Ovary (tissue), 3 donors: ENCODE measurements at regions not wholly inside any gene's neighbourhood (a gene's known extent, or its start where the extent isn't known, plus 50 kb on each side); places are given as distances from the start of the nearest gene placed in this dataset.

Source experiments
- EP300 ChIP-seq: sonication (generic); formaldehyde crosslinking; IDR thresholded peaks from one replicate; pipeline ENCODE4 v1.6.1; 2017; ENCODE audit warnings: antibody characterized with exemption
- POLR2A ChIP-seq: fragments of 450-650 bp; IDR thresholded peaks from one replicate; pipeline ENCODE4 v1.6.1; 2017; ENCODE audit warnings: antibody characterized with exemption, mild to moderate bottlenecking, moderate library complexity
- TF ChIP-seq, protein P1 (sequence below), 3 donors: fragments of 450-650 bp in 2 of 3; fragments of 200-600 bp in 1 of 3; IDR thresholded peaks; one replicate each; pipeline versions ENCODE4 v1.5.1 to v1.8.0; 2016 to 2022; ENCODE audit warnings: antibody characterized with exemption in 3 of 3, mild to moderate bottlenecking in 1 of 3
- donor health status: DM: no; HTN: no; CAD: no.

DNA sequence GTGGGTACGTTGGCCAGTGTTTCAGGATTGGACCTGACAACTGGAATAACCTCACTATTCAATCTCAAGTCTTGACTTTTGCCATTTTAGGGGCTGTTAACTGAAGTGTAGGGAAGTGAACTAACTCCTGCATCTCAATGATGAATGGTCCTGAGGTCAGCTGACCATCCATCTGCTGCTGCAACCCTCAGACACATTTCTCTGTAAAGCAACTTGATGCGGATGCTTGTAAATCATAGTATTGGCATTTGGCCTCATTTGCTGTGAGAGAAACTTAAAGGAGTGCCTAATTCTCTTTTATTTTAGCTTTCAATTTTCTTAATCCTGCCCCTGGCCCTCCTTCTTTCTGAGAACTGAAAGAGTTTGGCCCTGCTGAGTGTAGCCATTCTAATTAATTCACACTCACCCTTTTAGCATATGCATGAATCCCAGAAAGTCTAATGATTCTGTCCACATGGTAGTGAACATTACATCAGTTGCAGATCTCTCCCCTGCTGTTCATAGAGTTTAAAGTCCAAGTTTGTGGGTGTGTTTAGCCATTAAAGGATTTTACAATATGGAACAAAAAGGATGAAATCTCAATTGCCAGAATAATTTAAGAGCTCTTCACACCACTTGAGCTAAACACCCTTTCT is 1531.4 kb upstream of the SLC10A2 start:
- TF ChIP-seq, protein P1, sequence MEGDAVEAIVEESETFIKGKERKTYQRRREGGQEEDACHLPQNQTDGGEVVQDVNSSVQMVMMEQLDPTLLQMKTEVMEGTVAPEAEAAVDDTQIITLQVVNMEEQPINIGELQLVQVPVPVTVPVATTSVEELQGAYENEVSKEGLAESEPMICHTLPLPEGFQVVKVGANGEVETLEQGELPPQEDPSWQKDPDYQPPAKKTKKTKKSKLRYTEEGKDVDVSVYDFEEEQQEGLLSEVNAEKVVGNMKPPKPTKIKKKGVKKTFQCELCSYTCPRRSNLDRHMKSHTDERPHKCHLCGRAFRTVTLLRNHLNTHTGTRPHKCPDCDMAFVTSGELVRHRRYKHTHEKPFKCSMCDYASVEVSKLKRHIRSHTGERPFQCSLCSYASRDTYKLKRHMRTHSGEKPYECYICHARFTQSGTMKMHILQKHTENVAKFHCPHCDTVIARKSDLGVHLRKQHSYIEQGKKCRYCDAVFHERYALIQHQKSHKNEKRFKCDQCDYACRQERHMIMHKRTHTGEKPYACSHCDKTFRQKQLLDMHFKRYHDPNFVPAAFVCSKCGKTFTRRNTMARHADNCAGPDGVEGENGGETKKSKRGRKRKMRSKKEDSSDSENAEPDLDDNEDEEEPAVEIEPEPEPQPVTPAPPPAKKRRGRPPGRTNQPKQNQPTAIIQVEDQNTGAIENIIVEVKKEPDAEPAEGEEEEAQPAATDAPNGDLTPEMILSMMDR (IDR thresholded peaks at IDR 0.05) = no peak
- no peak for TF ChIP-seq POLR2A
- TF ChIP-seq EP300 = no peak
